Thymus (tissue), 11 donors: ENCODE measurements at regions not wholly inside any gene's neighbourhood (a gene's known extent, or its start where the extent isn't known, plus 50 kb on each side); places are given as distances from the start of the nearest gene placed in this dataset.
"Not testable (repeated sequence)": the region's sequence is repeated elsewhere in the genome, so short reads cannot be mapped to it uniquely, and the experiment has no call there.

Experiments used
- DNase-seq, 9 donors: peaks; one replicate each; pipeline ENCODE4 v3.0.0-alpha.2; 2013; ENCODE audit warnings: low spot score in 9 of 9, low read depth in 6 of 9, missing footprints in 1 of 9
- H3K27ac ChIP-seq, 2 donors: one replicate each; pipeline ENCODE4 v1.5.1; 2013; ENCODE audit warnings: control low read depth in 1 of 2, low read depth in 1 of 2, low read length in 1 of 2, mild to moderate bottlenecking in 1 of 2, moderate library complexity in 1 of 2
- H3K27me3 ChIP-seq, 2 donors: one replicate each; pipeline ENCODE4 v1.5.1; 2013; ENCODE audit warnings: low read length in 1 of 2; ENCODE audit not compliant: control insufficient read depth in 2 of 2, insufficient read depth in 1 of 2
- H3K36me3 ChIP-seq, 2 donors: one replicate each; pipeline ENCODE4 v1.5.1; 2013; ENCODE audit warnings: low read length in 1 of 2, mild to moderate bottlenecking in 1 of 2, moderate library complexity in 1 of 2; ENCODE audit not compliant: control insufficient read depth in 2 of 2, insufficient read depth in 2 of 2
- H3K4me1 ChIP-seq, 2 donors: one replicate each; pipeline ENCODE4 v1.5.1; 2013; ENCODE audit warnings: low read length in 2 of 2; ENCODE audit not compliant: control insufficient read depth in 2 of 2, insufficient read depth in 2 of 2
- H3K4me3 ChIP-seq, 2 donors: one replicate each; pipeline ENCODE4 v1.5.1; 2013; ENCODE audit warnings: low read length in 2 of 2, control low read depth in 1 of 2, mild to moderate bottlenecking in 1 of 2
- H3K9me3 ChIP-seq, 2 donors: one replicate each; pipeline ENCODE4 v1.5.1; 2013; ENCODE audit warnings: low read length in 1 of 2, mild to moderate bottlenecking in 1 of 2; ENCODE audit not compliant: control insufficient read depth in 2 of 2, insufficient read depth in 1 of 2
- WGBS: extraction: QIAGEN DNeasy Blood & Tissue Kit; methylation state at CpG from one replicate; pipeline ENCODE4 v1.1.7; 2013; 5-methylcytosine and 5-hydroxymethylcytosine counted together
- donor health status: healthy.

- no peak for DNase-seq
- no peaks in the 10 kb centered on the region for H3K4me1 ChIP-seq
- 70% methylated on average over 2 of the region's 2 CpGs for WGBS
Measured at GRCh38 chr13:64723724-64724123, 2506.4 kb downstream of the PCDH9 start.

GRCh38 chr13:64718116-64718515 is 2512.0 kb downstream of the PCDH9 start:
- no peaks in the 10 kb centered on the region for H3K4me1 ChIP-seq
- 88% methylated on average over 2 of the region's 2 CpGs for WGBS
- no peak overlapping the region for H3K27ac ChIP-seq
- DNase-seq = no peak
- no peaks in the 10 kb centered on the region for H3K27me3 ChIP-seq
- no peaks in the 10 kb centered on the region for H3K9me3 ChIP-seq
- no peaks in the 10 kb centered on the region for H3K36me3 ChIP-seq
- no peak overlapping the region for H3K4me3 ChIP-seq

More at GRCh38 chr13:64723724-64724123, 2506.4 kb downstream of the PCDH9 start:
- Histone ChIP-seq H3K4me3 (no peak overlapping the region), H3K36me3 (no peaks in the 10 kb centered on the region), H3K27ac (no peak overlapping the region), H3K9me3 (no peaks in the 10 kb centered on the region), H3K27me3 (no peaks in the 10 kb centered on the region)

GRCh38 chr13:64716936-64717335 is 2513.2 kb downstream of the PCDH9 start:
- DNase-seq = no peak
- Histone ChIP-seq H3K9me3 (peaks cover 0 to 2% of the 10 kb centered on the region in 2 donors), H3K27me3 (no peaks in the 10 kb centered on the region), H3K4me3 (no peak overlapping the region), H3K36me3 (no peaks in the 10 kb centered on the region), H3K4me1 (no peaks in the 10 kb centered on the region), H3K27ac (no peak overlapping the region)
- WGBS = 74% methylated on average over 2 of the region's 2 CpGs

- peaks cover 0 to 6% of the 10 kb centered on the region in 2 donors for H3K9me3 ChIP-seq
- H3K36me3 ChIP-seq = no peaks in the 10 kb centered on the region
- no peak overlapping the region for H3K27ac ChIP-seq
- H3K27me3 ChIP-seq = no peaks in the 10 kb centered on the region
- WGBS = 85% methylated on average over 6 of the region's 6 CpGs
- no peak for DNase-seq
- no peak overlapping the region for H3K4me3 ChIP-seq
- H3K4me1 ChIP-seq = no peaks in the 10 kb centered on the region
Measured at GRCh38 chr13:64709079-64709478, 2521.1 kb downstream of the PCDH9 start.

- Histone ChIP-seq H3K4me1 (no peaks in the 10 kb centered on the region), H3K27me3 (no peaks in the 10 kb centered on the region), H3K9me3 (peaks cover 0 to 3% of the 10 kb centered on the region in 2 donors), H3K4me3 (no peak overlapping the region), H3K27ac (no peak overlapping the region), H3K36me3 (no peaks in the 10 kb centered on the region)
- WGBS = 85% methylated on average over 6 of the region's 6 CpGs
- DNase-seq = no peak
Measured at GRCh38 chr13:64704121-64704649, 2526.0 kb downstream of the PCDH9 start.

- H3K27me3 ChIP-seq = no peaks in the 10 kb centered on the region
- H3K27ac ChIP-seq = no peak overlapping the region
- DNase-seq = no peak
- 94% methylated on average over 2 of the region's 2 CpGs for WGBS
- H3K4me1 ChIP-seq = no peaks in the 10 kb centered on the region
- no peaks in the 10 kb centered on the region for H3K9me3 ChIP-seq
- no peak overlapping the region for H3K4me3 ChIP-seq
- H3K36me3 ChIP-seq = no peaks in the 10 kb centered on the region
Measured at GRCh38 chr13:64697226-64697625, 2532.9 kb downstream of the PCDH9 start.

GRCh38 chr13:64688893-64689677 is 2541.1 kb downstream of the PCDH9 start:
- Histone ChIP-seq H3K36me3 (no peaks in the 10 kb centered on the region), H3K4me3 (no peak overlapping the region), H3K27ac (no peak overlapping the region), H3K4me1 (no peaks in the 10 kb centered on the region), H3K27me3 (no peaks in the 10 kb centered on the region), H3K9me3 (no peaks in the 10 kb centered on the region)
- WGBS = 88% methylated on average over 4 of the region's 4 CpGs
- no peak for DNase-seq

- WGBS = 88% methylated on average over 4 of the region's 4 CpGs
- not testable (repeated sequence) for DNase-seq, H3K9me3 ChIP-seq, H3K4me1 ChIP-seq, H3K4me3 ChIP-seq, H3K27ac ChIP-seq, H3K27me3 ChIP-seq, H3K36me3 ChIP-seq
Measured at GRCh38 chr13:64686536-64686935, 2543.6 kb downstream of the PCDH9 start.

- Histone ChIP-seq H3K36me3 (no peaks in the 10 kb centered on the region), H3K4me1 (no peaks in the 10 kb centered on the region), H3K9me3 (no peaks in the 10 kb centered on the region), H3K27me3 (no peaks in the 10 kb centered on the region), H3K27ac (no peak overlapping the region), H3K4me3 (no peak overlapping the region)
- WGBS = 59% methylated on average over 7 of the region's 7 CpGs
- no peak for DNase-seq
Measured at GRCh38 chr13:64684685-64685431, 2545.3 kb downstream of the PCDH9 start.
